Fibroblast of gingiva (primary cell): ENCODE measurements at regions not wholly inside any gene's neighbourhood (a gene's known extent, or its start where the extent isn't known, plus 50 kb on each side); places are given as distances from the start of the nearest gene placed in this dataset.

Experiments used
- DNase-seq: peaks from one replicate; pipeline ENCODE4 v3.0.0-alpha.2; 2011; ENCODE audit warnings: low read depth

DNA sequence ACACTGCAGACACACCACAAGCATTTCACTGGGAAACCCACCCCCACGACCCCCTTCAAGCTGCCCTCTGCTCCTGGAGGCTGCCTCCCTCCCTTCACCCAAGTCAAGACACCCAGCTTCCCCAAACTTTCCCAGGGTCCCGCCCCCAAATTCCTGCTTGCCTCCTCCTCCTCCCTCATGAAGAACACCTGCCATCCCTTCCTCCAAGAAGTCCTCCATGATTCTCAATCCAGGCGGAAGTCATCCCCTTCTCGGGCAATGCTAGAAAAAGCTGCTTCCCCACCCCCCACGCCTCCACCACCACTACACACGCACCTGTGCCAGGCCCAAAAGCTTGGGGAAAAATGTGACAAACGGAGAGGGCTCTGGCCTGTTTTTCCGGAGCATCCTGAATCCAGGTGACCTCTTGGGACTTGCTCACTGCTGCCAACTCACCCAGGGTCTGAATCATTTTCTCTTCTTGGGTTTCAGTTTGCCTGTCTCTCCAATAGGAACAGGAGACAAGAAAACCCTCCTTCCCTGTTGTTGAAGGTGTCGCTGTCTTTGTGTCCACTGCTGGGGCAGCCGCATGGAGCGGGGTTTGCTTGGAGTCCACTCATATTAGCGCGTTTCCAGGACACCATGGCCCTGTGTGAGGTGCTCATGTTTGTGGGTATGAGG lies 101.0 kb upstream of the CASZ1 start:
- DNase-seq, result no peak

DNA sequence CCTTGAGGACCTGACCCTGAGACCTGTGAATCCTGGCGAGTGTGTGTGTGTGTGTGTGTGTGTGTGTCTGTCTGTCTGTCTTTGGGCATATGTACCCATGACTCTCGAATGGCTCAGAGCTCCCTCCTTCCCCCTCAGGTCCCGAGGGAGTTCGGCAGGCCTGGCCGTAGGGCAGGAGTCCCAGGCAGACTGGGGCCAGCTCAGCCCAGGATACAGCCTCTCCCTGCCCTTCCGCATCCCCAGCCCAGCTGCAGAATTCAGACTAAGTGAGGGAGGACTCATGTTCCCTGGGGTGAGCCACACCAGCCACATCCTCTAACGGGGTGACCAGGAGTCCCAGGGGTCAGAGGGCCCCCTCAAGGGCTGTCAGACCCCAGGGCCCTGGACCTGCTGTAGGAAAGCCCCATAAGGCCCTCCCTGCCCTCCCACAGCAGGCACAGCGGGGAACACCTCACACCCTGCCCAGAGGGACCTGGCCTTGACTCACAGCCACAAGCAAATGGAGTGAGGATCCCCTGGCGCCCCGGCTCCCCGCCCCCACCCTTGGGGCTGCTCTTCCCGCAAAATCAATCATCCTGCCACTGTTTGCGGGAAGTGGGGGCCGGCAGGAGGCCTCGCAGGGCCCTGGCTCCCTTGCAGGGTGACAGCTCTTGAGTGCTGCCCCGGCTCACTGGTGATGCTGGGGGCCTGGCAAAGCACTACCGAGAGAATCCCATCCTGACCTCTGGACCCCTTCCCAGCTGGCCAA lies 101.7 kb upstream of the CASZ1 start:
- DNase-seq, result no peak

DNA sequence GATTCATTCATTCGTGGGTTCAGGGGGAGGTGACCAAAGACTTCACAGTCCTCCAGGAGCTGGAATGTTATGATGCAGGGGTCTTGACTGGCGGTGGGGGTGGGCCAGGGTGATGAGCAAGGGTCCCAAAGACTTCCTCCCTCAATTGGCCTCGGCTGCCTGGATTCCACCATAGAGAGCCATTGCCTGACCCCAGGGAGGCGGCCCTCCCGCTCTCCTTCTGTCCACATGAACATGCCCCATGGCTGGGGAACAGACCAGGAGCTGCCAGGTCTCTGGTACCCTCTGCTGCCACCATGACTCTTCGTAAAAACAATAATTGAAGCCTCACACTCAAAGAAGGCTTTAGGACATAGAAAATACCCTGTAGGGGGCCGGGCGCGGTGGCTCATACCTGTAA lies 102.5 kb upstream of the CASZ1 start:
- no peak for DNase-seq

DNA sequence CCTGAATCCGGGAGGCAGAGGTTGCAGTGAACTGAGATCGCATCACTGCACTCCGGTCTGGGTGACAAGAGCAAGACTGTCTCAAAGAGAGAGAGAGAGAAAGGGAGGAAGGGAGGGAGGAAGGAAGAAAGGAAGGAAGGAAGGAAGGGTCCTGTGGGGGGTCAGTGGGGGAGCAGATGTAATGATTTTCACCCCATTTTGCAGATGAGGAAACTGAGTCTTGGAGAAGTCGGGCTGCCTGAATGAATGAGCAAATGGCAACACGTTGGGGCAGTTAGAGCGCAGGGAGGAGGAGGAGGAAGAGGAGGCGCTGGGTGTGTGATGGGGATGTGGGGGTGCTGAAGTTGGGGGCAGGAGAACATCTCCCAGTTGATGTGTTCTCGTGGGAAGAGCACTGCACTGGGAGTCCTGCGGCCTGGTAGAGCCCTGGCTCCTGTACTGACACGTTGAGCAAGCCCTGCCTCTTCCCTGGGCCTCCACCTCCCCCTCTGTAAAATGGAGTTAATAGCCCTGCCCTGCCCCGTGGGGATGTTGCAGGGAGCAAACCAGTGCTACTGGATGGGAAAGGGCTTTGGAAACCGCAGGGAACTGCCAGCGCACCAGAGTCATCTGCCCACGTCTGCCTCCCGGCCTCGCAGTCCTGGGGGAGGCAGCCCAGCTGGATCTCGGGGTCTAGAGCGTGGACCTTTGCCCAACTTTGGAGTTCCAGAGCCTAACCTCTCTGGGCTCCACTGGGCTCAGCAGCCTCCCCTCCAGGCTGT lies 103.2 kb upstream of the CASZ1 start:
- no peak for DNase-seq

DNA sequence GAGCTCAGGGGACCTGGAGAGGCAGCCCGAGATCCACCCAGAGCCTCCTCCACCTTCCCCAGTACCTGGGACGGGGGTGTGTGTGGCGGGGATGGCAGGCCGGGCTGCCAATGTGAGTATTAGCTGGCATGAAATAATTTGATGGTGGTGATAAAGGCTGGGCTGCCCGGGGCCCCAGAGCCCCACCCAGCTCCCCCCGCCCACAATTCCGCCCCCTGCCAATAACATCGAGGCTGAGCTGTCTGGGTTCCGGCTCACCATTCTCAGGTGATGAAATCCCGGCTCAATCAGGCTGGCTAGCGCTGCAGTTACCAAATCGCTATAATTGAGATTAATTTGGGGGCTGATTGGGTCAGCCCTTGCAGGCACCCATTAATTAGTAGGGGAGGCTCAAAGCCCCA lies 103.8 kb upstream of the CASZ1 start:
- DNase-seq, result no peak

DNA sequence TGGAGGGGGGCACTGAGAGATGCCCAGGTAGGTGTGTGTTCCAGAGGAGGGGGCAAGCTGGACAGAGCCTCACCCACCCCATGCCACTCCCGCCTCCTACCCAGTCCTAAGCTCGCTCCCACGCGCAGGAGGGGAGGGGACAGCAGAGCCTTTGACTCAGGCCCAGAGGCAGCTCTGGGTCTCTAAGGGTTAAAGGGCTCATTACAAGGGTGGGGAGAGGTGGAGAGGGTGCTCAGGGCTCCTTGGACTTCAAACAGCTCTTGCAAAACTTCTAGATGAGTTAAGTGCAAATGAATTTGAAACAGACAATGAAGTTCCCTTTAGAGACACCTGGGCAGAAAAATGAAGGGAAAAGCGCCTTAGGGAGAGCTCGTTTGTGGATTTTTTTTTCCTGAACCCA lies 104.2 kb upstream of the CASZ1 start:
- no peak for DNase-seq

DNA sequence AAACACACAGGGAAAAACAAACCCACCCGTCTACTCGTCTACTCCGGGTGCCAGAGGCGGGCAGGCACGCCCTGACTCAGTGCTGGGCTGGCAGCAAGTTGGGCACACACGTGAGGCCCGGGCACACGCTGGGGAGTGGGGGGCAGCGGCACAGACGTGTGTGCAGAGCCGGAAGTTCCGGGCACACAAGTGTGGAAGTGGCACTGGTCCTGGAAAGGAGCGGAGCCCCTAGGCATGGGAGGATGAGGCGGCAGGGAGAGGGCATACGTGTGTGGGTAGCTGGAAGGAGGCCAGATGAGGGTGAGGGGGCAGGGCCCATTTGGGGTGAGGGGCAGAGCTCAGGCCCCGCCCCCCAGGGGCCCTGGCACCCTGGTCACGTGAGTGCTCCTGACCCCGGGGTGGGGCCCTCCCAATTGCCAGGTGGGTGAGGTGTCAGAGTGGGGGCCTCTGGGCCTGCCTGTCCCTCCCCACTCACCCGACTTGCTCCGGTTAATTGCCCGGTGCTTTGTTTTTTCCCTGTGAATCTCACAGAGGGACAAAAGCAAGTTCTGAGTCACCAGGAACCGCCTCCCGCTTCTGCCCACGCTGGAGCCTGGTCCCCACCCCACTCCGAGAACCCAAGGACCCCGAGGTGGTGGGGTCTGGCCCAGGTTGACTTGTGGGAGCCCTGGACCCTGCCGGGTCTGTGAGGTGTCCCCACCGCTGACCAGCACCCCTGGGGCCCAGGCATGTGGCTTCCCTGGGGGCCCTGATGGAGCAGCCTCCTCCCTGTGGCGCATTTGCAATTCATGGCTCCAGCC lies 104.8 kb upstream of the CASZ1 start:
- no peak for DNase-seq

DNA sequence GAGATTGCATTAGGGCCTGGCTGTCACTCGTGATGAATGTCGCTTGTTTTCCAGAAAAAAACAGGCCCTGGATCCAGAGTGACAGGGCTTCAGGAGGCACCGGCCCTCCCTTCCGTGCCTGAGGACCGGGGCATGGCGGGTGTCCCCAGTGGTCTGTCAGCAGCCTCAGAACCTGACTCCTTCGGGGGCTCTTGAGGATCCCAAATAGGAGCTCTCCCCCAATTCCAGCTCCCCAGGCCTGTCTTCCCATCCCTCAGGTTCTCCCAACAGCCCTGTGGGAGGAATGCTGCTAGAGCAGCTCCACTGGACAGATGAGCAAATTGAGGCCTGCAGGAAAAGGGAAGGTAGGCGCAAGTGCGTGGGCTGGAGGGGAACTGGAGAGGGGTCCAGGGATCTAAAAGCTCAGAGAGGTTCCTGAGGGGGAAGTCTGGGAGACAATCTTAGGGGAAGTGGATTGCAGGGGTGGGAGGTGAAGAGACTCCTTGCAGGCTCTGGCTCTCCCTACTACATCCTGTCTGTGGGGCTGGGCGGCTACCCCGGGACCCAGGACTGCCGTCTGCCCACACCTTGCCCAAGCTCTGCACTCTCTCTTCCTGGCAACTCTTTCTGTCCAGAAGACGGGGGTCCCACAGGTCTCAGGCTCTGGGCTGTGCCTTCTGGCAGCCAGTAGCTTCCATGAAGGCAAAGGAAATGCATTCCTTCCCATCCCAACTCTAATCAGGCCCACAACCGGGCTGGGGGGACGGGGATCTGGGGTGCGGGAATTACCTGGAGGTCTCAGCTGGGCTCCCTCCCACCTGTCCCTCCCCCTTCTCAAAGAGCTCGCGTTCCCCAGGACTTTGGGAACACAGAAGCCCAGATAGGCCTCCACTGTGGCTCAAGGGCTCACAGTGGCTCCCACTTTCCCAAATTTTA lies 105.7 kb upstream of the CASZ1 start:
- no peak for DNase-seq

DNA sequence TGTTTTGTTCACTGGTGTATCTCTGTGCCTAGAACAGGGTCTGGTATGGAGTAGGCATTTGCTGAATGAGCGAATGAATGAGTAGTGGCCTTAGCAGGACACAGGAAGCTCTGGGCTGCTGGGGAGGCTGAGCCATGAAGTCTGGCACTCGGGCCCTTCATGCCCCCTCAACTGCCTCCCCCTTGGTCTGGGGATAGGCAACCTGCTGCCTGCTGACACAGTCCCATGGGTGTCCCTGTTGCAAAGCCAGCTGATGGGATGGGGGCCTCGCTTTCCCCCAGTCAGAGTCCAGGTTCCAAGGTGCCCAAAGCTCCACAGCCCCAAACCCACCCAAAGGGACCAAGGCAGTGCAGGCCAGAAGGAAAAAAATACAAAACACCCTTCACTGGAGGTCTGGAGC lies 107.0 kb upstream of the CASZ1 start:
- DNase-seq, result no peak

DNA sequence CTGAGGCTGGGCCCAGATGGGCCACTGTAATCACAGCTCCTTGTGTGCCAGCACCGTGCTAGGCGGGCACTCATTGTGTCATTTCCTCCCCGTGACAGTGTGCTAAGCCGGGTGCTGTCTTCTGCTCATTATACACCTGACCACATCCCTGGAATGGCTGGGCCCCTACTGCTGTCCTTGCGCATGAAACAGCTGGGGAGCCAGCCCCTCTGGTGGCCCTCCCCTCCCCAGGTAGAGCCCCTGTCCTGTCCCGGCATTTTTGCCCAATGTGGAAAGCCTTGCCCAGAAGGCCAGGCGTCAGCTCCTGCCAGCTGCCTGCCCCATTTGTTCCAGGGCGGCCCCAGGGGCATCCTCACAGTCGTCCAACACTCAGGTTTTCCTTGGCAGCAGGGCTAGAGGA lies 107.4 kb upstream of the CASZ1 start:
- DNase-seq, result no peak

DNA sequence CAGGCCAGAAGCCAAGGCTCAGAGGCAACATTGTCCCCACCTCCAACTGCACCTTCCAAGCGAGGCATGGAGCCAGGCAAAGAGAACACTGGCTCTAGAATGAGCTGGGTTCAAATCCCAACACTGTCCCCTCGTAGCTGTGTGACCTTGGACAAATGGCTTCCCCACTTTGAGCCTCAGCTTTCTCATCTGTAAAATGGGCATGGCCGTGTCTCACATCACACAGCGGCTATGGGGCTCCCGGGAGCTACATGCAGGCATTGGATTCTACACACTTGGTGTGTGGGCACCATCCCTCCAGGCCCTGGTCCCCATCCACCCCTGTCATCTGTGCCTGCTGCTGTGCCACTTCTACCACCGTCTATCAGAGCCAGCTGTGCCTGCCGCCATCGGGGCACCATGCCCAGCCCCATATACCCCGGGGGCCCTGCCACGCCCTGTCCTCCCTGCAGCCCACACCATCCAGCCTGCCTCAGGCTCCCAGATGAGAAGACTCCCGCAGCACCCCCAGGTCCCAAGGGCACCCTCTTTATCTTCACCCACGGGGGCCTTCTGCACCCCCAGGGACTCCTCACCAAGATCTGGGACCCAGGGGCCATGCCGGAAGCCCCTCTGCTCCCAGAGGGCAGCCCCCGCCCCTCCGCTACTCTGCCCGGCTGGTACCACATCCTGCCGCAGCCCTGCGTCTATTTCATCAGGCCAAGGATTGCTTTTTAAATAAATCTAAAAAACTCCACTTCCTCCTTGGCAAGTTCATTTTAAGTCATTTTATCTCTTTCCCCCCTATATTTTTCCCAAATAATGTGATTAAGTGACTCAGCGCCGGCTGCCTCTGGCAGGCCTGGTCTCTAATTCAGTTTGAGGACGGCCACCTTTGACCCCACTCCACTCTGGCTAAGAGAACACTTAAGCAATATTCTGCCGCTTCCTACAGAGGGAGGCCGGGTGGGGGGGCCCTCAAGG lies 107.8 kb upstream of the TARDBP start:
- no peak for DNase-seq

DNA sequence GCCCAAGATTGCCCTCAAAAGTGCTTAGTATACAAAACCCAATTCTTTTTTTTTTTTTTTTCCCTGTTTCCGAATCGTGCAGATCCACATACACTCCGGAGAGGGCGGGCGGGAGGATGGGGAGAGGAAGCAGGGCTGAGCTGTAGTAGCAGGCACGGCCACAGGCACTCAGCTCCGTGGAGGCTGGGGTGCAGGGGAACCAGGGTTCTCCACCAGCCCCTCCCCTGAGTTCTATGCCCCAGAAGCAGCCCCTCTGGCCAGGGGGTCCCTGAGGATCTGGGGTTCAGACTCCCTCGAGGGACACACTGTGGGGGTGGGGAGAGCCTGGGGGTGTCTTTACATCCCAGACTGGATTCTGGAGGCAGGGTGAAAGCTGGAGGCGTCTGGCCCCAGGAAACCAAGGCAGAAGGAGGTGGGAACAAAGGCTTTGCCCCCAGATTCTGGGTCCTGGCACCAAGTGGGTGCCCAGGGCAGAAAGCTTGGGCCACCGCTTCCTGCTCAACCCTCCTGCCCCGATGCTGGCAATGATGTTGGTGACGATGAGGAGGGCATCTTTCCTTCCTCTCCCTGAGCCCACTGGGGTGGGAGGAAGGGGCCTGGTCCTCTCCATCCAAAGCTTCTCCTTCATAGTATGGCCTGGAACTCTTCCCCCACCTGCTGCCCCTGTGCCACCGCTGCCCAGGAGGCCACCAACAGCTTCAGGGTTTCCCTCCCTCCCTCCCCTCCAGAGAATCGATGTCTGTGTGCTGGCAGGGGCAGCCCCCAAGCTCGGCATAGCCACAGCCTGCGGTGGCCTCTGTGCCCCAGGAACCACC lies 106.4 kb upstream of the TARDBP start:
- no peak for DNase-seq

DNA sequence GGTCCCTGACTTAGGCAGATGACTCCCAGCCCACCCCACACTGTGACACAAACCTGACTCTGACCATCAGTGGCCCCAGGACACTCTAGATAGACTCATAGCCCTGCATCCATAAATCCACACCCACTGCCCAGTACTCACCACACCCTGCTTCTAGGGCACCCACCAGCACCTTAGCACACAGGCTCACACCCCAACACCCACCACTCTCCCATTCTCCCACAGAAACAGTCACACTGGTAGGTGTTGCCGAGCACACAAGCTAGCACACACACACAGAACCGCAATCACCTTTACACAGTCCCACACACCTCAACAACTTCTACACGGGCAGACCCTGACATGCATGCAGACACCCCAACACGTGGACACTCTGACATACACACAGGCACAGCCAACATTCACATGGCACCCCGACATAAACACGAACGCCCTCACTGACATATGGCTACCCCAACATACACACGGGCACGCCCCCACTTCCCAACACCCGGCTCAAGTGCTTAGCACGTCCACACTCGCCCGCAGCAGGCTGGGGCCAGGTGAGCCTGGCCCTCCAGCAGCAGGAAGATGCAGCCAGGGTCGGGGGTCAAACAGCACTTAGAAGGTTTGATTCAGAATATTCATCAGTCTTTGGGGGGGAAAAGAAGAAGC lies 105.5 kb upstream of the TARDBP start:
- no peak for DNase-seq

DNA sequence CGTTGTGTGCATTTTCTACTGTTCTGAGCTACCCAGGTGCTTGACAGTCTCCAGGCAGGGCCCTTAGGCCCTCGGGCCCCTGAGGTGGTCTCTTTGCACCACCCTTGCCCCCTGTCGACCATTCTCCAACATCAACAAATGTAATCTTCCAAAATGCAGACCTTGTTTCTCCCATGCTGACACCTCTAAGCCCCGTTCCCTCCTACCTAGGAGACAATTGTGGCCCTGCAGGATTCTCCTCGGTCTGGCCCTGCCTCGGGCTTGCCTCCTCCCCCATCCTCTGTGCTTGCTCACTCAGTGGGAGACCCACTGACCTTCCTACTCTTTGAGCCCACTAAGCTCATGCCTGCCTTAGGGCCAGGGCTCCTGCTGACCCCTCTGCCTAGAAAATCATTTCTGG lies 104.2 kb upstream of the TARDBP start:
- no peak for DNase-seq

DNA sequence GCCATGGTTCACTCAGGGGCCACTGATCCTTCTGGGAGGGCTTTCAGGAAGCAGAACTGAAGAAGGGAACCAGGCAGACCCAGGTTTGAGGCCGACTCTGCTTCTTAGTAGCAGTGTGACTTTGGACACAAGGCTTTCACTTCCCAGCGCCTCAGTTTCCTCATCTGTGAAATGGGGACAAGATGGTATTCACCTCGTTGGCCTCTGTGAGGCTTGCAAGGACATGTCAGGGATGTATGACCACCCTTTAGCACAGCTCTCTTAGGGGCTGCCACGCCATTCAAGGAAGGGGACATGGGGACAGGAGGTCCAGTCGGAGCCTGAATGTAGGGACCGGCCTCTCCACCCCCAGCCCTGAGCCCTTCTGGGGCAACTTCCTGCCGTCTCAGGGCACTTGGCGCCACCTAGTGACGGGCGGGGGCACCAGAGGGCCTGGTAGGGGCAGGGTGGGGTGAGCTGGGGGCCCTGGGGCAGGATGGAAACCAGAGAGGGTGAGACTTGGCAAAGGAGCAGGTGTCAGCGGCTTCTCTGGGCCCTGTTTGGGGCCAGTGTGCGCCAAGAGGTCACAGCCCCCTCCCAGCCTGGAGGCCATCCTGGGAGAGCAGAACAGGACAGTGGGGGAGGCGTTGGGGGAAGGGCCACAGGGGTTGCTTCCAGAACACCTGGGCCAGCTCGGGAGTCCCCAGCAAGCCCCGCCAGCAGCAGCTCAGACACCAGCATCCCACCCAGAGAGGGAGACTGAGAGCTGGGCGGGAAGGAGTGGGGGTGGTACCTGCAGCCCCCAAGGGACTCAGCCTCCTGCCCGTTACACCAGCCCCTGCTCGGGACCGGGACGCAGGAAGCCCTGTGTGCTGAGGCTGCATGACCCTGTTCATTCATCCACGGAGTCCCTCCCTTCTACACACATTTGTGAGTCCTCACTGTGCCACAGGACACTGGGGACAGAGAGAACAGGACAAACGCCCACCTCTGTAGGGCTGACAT lies 102.5 kb upstream of the TARDBP start:
- no peak for DNase-seq

DNA sequence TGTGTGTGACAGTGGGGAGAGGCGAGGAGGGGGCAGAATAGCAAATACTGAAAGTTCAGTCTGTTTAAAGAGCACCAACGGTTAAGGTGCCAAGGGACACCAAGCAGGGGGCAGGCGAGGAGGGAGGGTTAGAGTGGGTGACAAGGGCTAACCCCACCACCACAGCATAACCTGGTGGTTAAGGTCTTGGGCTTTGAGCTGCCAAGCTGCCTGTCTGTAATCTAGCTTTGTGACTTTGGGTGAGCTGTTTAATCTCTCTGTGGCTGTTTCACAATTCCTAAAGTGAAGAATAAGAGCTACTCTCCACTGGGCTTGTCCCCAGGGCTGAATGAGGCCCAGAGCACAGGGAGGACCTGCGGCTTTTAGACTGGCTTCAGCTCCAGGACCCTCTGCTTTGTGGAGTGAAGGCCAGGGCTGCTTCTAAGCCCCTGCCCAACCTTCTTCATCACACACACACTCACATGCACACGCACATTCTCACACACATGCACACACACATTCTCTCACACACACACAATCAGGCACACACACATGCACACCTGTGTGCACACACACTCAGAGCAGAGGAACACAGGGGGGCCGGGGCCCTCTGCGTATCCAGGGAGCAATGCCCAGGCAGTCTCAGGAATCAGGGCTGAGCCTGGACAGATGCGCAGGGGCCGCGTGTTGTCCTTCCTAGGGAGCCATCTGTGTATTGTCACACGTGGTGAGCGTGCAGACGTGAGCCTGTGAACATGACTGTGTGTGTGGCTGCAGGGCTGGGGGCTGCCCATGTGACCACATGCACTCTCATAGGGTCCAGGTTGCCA lies 101.6 kb upstream of the TARDBP start:
- DNase-seq, result no peak
